ENCODE measurements at regions not wholly inside any gene's neighbourhood (a gene's known extent, or its start where the extent isn't known, plus 50 kb on each side); places are given as distances from the start of the nearest gene placed in this dataset.

DNA sequence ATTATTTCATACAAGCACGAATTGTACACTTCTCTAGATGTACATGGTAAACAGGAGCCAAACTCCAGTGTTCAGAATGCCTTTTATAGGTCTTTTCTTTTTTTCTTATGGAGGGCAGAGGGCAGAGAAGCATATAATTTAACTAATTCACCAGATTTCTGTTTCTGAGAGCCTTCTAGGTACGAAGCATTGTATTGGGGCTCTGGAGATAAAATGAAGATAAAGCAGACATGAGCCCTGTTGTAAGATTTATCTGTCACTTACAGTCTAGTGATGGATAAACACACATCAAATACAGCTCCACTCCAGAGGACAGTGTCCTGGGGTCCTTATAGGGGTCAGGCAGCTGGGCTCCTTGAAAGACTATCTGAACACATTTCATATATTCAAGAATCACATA is 265.5 kb downstream of the SKAP2 start:
- TF ChIP-seq, protein P1, sequence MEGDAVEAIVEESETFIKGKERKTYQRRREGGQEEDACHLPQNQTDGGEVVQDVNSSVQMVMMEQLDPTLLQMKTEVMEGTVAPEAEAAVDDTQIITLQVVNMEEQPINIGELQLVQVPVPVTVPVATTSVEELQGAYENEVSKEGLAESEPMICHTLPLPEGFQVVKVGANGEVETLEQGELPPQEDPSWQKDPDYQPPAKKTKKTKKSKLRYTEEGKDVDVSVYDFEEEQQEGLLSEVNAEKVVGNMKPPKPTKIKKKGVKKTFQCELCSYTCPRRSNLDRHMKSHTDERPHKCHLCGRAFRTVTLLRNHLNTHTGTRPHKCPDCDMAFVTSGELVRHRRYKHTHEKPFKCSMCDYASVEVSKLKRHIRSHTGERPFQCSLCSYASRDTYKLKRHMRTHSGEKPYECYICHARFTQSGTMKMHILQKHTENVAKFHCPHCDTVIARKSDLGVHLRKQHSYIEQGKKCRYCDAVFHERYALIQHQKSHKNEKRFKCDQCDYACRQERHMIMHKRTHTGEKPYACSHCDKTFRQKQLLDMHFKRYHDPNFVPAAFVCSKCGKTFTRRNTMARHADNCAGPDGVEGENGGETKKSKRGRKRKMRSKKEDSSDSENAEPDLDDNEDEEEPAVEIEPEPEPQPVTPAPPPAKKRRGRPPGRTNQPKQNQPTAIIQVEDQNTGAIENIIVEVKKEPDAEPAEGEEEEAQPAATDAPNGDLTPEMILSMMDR (IDR thresholded peaks at IDR 0.05; ENCODE audit: poor library complexity, severe bottlenecking) = no peak
- no peak for TF ChIP-seq EP300 (conservative IDR thresholded peaks at IDR 0.05; ENCODE audit: poor library complexity, severe bottlenecking)
- no peak for TF ChIP-seq POLR2AphosphoS5 (IDR thresholded peaks at IDR 0.05)
- TF ChIP-seq, protein P2, sequence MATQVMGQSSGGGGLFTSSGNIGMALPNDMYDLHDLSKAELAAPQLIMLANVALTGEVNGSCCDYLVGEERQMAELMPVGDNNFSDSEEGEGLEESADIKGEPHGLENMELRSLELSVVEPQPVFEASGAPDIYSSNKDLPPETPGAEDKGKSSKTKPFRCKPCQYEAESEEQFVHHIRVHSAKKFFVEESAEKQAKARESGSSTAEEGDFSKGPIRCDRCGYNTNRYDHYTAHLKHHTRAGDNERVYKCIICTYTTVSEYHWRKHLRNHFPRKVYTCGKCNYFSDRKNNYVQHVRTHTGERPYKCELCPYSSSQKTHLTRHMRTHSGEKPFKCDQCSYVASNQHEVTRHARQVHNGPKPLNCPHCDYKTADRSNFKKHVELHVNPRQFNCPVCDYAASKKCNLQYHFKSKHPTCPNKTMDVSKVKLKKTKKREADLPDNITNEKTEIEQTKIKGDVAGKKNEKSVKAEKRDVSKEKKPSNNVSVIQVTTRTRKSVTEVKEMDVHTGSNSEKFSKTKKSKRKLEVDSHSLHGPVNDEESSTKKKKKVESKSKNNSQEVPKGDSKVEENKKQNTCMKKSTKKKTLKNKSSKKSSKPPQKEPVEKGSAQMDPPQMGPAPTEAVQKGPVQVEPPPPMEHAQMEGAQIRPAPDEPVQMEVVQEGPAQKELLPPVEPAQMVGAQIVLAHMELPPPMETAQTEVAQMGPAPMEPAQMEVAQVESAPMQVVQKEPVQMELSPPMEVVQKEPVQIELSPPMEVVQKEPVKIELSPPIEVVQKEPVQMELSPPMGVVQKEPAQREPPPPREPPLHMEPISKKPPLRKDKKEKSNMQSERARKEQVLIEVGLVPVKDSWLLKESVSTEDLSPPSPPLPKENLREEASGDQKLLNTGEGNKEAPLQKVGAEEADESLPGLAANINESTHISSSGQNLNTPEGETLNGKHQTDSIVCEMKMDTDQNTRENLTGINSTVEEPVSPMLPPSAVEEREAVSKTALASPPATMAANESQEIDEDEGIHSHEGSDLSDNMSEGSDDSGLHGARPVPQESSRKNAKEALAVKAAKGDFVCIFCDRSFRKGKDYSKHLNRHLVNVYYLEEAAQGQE (IDR thresholded peaks at IDR 0.05; ENCODE audit: borderline replicate concordance) = no peak
- TF ChIP-seq SMC3 (conservative IDR thresholded peaks at IDR 0.05; ENCODE audit: poor library complexity) = no peak
- TF ChIP-seq EZH2 (IDR thresholded peaks at IDR 0.05; ENCODE audit: borderline replicate concordance, insufficient read depth, low read length, poor library complexity, severe bottlenecking) = no peak

Measured in neural cell (in vitro differentiated cells).